Pancreas (tissue), 10 donors: ENCODE measurements at regions not wholly inside any gene's neighbourhood (a gene's known extent, or its start where the extent isn't known, plus 50 kb on each side); places are given as distances from the start of the nearest gene placed in this dataset.

Source experiments
- ATAC-seq, 4 donors: fragments of 200-7000 bp; cut with Tn5 transposase; one replicate each; pipeline versions ENCODE4 v1.8.0 to v1.9.1; 2020; ENCODE audit warnings: mild to moderate bottlenecking in 4 of 4, moderate library complexity in 4 of 4
- DNase-seq, 6 donors: peaks; one replicate each; pipeline ENCODE4 v3.0.0-alpha.2; 2020
- FAIRE-seq: peaks from 2 replicates; lab custom pipeline; 2012; peaks lifted over from hg19 to GRCh38; lab: Jason Lieb, UNC
- H3K27ac ChIP-seq, 4 donors: fragments of 200-600 bp; sonication (generic); 1 replicate in 3 of 4; 2 replicates in 1 of 4; pipeline versions ENCODE4 v1.5.0 to v1.8.0; 2020
- H3K27me3 ChIP-seq, 4 donors: fragments of 200-600 bp; one replicate each; pipeline ENCODE4 v1.8.0; 2021
- H3K36me3 ChIP-seq, 3 donors: fragments of 200-600 bp; sonication (generic) in 1 of 3; one replicate each; pipeline versions ENCODE4 v1.5.0 to v1.8.0; 2020 to 2021
- H3K4me1 ChIP-seq, 3 donors: fragments of 200-600 bp; one replicate each; pipeline ENCODE4 v1.8.0; 2021
- H3K4me3 ChIP-seq, 4 donors: fragments of 200-600 bp; sonication (generic) in 2 of 4; one replicate each; pipeline versions ENCODE4 v1.5.0 to v1.8.0; 2020 to 2021
- H3K9me3 ChIP-seq, 4 donors: fragments of 200-600 bp; one replicate each; pipeline ENCODE4 v1.8.0; 2021
- WGBS, 2 donors: extraction: QIAGEN DNeasy Blood & Tissue Kit; methylation state at CpG; one replicate each; pipeline ENCODE4 v1.1.7; 2013; 5-methylcytosine and 5-hydroxymethylcytosine counted together
- intact Hi-C, 3 donors: fragments of 100-400 bp; cut with DNase I; formaldehyde crosslinking; loops; one replicate each; pipeline versions ENCODE4 v1.11.1 to v1.14.2; 2022
- TF ChIP-seq, protein P1 (sequence below), 4 donors: fragments of 200-600 bp; sonication (generic) in 3 of 4; IDR thresholded peaks; one replicate each; pipeline versions ENCODE4 v1.5.0 to v1.8.0; 2021; ENCODE audit warnings: antibody characterized with exemption in 4 of 4
- donor health status: healthy with polysubstance abuse.
- donor health status: DM: no; HTN: no; CAD: no; lungs with moderate emphysema.
- donor health status: DM: no; HTN: no; CAD: no.
- donor health status: control.
- donor health status: control.
- donor health status: Bipolar disorder and iron deficiency.
- donor health status: DM: yes; HTN: yes; CAD: no.
- donor health status: DM: no; HTN: no; CAD: no.
- donor health status: DM: no; HTN: no; CAD: no.
- donor health status: DM: yes; HTN: yes; CAD: no.

DNA sequence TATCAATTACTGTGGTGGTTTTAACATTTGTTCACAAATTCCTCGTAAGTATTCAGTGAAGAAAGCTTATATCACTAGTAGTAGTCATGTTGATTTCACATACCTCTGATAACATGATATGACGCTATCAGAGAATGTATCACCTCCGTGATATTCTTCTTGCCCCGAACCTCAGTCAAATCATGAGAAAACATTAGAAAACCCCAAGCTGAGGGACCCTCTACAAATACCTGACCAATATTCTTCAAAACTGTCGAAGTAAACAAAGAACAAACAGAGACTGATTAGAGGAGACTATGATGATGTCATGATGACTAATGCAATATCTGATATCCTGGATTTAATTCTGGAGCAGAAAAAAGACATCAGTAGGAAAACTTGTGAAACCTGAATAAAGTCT, 85.6 kb upstream of the SPOPL start:
- 65 to 74% methylated on average over 5 of the region's 5 CpGs for WGBS, 2 donors
- Histone ChIP-seq H3K4me3 (no peak overlapping the region), H3K4me1 (peaks cover 0 to 4% (median under 1%) of the 10 kb centered on the region in 3 donors), H3K27me3 (no peaks in the 10 kb centered on the region), H3K9me3 (no peaks in the 10 kb centered on the region), H3K27ac (no peak overlapping the region), H3K36me3 (no peaks in the 10 kb centered on the region)
- DNase-seq = no peak
- no peak for FAIRE-seq
- intact Hi-C loops = no loop called here
- peak in 2 of 4 donors; percentile 26 to 46 for ATAC-seq
- TF ChIP-seq, protein P1, sequence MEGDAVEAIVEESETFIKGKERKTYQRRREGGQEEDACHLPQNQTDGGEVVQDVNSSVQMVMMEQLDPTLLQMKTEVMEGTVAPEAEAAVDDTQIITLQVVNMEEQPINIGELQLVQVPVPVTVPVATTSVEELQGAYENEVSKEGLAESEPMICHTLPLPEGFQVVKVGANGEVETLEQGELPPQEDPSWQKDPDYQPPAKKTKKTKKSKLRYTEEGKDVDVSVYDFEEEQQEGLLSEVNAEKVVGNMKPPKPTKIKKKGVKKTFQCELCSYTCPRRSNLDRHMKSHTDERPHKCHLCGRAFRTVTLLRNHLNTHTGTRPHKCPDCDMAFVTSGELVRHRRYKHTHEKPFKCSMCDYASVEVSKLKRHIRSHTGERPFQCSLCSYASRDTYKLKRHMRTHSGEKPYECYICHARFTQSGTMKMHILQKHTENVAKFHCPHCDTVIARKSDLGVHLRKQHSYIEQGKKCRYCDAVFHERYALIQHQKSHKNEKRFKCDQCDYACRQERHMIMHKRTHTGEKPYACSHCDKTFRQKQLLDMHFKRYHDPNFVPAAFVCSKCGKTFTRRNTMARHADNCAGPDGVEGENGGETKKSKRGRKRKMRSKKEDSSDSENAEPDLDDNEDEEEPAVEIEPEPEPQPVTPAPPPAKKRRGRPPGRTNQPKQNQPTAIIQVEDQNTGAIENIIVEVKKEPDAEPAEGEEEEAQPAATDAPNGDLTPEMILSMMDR (IDR thresholded peaks at IDR 0.05) = no peak

DNA sequence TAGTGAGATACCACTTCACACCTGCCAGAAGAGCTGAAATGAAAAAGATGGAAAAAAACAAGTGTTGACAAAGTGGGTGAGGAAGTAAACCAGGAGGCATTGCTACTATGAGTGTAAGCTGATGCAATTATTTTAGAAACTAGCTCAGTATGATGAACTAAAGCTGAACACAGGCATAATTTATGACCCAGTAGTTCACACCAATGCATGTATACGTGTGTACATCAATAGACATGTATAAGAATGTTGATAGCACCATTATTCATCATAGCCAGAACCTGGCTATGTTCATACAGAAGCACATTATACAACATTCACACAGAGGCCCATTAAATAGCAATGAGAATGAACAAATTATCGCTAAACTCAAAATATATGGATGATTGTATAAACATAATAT, 83.1 kb upstream of the SPOPL start:
- ATAC-seq = no peak
- Histone ChIP-seq H3K27me3 (no peaks in the 10 kb centered on the region), H3K4me3 (no peak overlapping the region), H3K9me3 (no peaks in the 10 kb centered on the region), H3K27ac (no peak overlapping the region), H3K36me3 (no peaks in the 10 kb centered on the region), H3K4me1 (peaks cover 7 to 16% (median 7%) of the 10 kb centered on the region in 3 donors)
- no peak for FAIRE-seq
- TF ChIP-seq, protein P1 (IDR thresholded peaks at IDR 0.05) = no peak
- intact Hi-C loops = no loop called here
- no peak for DNase-seq
- WGBS, 2 donors = 96 to 97% methylated on average over 2 of the region's 2 CpGs

DNA sequence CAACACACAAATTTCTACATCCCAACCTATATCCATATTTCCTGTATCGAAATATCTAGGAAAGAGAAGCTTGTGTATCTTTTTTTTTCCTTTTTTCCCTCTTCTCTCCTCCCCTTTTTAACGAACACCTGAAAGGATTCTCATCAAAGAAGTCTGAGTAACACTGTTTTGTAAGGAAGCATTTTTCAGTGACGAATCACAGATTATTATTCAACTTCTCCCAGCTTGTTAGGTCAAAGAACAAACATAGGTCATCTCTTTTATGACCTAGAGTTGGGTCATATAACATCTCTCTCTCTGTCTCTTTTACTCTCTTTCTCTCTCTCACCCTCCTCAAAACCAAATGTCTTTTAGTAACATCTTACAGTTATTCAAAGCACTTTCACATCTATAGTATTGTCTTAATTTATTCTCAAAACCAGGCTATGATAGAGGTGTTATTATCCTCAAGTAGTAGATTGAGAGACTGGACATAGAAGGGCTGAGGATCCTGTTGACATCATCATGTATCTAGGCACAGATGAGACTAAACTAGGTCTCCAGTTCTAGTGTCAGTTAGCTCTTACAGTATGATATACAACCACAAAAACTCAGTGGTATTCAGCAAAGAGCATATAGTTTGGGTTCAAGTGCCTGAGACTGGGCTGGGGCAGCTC, 80.1 kb upstream of the SPOPL start:
- TF ChIP-seq, protein P1 (IDR thresholded peaks at IDR 0.05) = no peak
- H3K27ac ChIP-seq = peak overlapping the region in 2 of 4 donors; percentile 15 to 50
- H3K36me3 ChIP-seq = no peaks in the 10 kb centered on the region
- FAIRE-seq = no peak
- no peaks in the 10 kb centered on the region for H3K27me3 ChIP-seq
- H3K4me1 ChIP-seq = peaks cover 7 to 16% (median 7%) of the 10 kb centered on the region in 3 donors
- WGBS, 2 donors = 73 to 88% methylated on average over 3 of the region's 3 CpGs
- H3K4me3 ChIP-seq = no peak overlapping the region
- peak in 2 of 4 donors; percentile 63 to 64 for ATAC-seq
- DNase-seq = no peak
- peaks cover 0 to 1% (median 0%) of the 10 kb centered on the region in 4 donors for H3K9me3 ChIP-seq
- intact Hi-C loops = no loop called here

DNA sequence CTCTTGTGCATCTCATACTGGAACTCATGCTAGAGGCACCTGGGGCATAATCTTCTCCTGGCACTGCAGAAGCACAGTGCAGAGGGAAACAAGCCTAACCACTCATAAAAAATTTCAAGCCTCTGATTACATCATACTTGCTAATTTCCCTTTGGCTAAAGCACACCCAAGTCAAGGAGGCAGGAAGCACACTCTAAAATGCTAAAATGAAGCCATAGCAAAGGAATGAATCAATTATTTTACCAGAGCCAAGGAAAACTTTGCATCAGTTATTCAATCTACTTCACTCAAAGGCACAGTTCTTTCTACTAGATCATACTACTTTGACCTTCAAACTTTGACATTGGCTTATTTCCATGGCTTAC, 79.6 kb upstream of the SPOPL start:
- ATAC-seq = peak; percentile 79 to 96 (median 92)
- H3K27ac ChIP-seq = peak overlapping the region in 2 of 4 donors; percentile 15 to 50
- peaks cover 7 to 16% (median 7%) of the 10 kb centered on the region in 3 donors for H3K4me1 ChIP-seq
- H3K27me3 ChIP-seq = no peaks in the 10 kb centered on the region
- peaks cover 0 to 4% (median 0%) of the 10 kb centered on the region in 4 donors for H3K9me3 ChIP-seq
- peak in 1 of 6 donors; percentile 4 for DNase-seq
- TF ChIP-seq, protein P1 (IDR thresholded peaks at IDR 0.05) = no peak
- no peak overlapping the region for H3K4me3 ChIP-seq
- no peaks in the 10 kb centered on the region for H3K36me3 ChIP-seq
- no peak for FAIRE-seq
- intact Hi-C loops = no loop called here

DNA sequence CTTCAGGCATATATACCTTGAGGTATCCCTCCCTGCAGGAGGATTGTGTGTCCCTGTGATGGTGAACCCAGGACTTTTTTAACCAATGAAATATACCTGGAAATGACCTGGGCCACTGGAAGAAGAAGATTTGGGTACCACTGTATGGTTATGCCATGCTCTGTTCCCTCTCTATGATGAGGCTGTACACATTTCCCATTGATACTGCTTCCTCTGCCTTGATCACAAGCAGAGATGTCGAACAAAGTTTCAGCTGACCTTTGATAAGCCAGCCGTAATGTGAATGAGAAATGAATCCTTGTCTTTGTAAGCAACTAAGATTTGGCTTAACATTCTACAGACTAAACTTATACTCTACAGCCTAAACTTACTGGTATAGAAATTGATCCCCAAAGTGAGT, 78.4 kb upstream of the SPOPL start:
- Histone ChIP-seq H3K9me3 (peaks cover 0 to 4% (median 0%) of the 10 kb centered on the region in 4 donors), H3K4me1 (peaks cover 7 to 16% (median 7%) of the 10 kb centered on the region in 3 donors), H3K36me3 (no peaks in the 10 kb centered on the region), H3K27me3 (no peaks in the 10 kb centered on the region), H3K4me3 (no peak overlapping the region), H3K27ac (no peak overlapping the region)
- intact Hi-C loops = no loop called here
- no peak for ATAC-seq
- DNase-seq = no peak
- FAIRE-seq = no peak
- TF ChIP-seq, protein P1 (IDR thresholded peaks at IDR 0.05) = no peak
- WGBS, 2 donors = 90 to 95% methylated on average over 2 of the region's 2 CpGs
